GM12892 (cell line): ENCODE measurements at regions not wholly inside any gene's neighbourhood (a gene's known extent, or its start where the extent isn't known, plus 50 kb on each side); places are given as distances from the start of the nearest gene placed in this dataset.

Experiments used
- POLR2AphosphoS5 ChIP-seq: IDR thresholded peaks from 2 replicates; pipeline ENCODE4 v1.6.1; 2011; ENCODE audit warnings: low read depth, low read length, control low read depth
- TAF1 ChIP-seq: IDR thresholded peaks from 2 replicates; pipeline ENCODE4 v1.6.1; 2011; ENCODE audit warnings: low read depth, mild to moderate bottlenecking, control low read depth, low read length, borderline replicate concordance

DNA sequence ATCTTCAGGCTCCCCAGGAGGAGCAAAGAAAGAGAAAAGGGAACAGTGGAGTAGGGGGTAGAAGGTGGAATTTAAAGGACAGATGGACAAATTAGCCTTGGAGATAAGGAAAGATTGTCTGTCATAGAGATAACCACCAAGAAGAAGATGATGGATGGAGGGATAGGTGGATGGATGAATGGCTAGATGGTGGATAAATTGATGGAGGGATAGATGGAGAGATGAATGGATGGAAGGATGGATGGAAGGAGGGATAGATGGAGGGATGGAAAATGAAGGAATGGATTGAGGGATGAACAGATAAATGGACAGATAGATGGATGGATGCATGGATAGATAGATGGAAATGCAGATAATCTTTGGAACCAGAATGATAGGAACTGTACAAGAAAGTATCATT lies 102.8 kb downstream of the TNFAIP3 start:
- TF ChIP-seq POLR2AphosphoS5 (no peak), TAF1 (no peak)
